LoVo (cell line): ENCODE measurements at regions not wholly inside any gene's neighbourhood (a gene's known extent, or its start where the extent isn't known, plus 50 kb on each side); places are given as distances from the start of the nearest gene placed in this dataset.
A peak's percentile ranks its signal among the peaks of the same experiment; 100 is the strongest.
"Not testable (repeated sequence)": the region's sequence is repeated elsewhere in the genome, so short reads cannot be mapped to it uniquely, and the experiment has no call there.

ENCODE experiments used
- DNase-seq: peaks from one replicate; pipeline ENCODE4 v3.0.0-alpha.2; 2016; ENCODE audit warnings: low spot score

DNA sequence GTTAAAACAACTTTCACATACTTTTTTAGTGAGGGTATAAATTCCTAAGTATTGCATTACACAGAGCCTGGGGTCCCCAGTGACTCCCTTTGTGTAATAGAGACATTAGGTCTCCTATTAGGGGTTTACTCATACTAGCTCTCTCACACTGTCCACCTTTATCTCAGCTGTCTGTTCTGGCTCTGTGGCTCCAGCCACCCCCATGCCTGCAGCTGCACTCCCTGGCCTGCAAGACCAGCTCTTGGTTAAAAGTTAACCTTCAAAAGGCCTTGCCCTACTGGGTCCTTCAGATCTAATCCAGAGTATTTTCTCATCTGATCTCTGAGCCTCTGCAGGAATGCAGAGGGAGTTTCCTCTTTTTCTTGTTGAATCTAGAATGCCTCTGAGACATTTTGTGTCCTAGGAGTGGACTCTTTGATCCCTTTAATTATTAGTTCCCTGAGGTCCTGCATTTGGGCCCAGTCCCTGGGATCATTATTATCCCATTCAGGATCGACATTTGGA, 280.9 kb downstream of the PYDC2 start:
- DNase-seq = not testable (repeated sequence)

DNA sequence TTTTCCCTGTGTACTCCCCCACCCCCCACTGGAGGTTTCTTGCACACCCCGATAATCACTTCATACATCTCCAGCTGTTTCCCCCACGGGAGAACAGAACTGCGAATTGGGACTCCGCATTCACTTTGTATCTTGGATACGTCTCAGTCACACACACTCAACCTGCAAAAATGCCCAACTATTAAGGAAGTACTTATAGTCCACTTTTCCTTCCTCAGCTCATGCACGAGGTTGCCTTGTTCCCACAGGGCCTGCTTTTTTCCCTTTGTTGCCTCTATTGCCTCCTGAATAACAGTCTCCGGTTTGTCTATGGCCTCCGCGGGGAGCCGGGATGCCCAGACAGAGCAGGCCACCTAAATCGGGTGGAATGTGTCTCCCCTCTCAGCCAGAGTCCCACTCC, 282.3 kb downstream of the PYDC2 start:
- DNase-seq = no peak

DNA sequence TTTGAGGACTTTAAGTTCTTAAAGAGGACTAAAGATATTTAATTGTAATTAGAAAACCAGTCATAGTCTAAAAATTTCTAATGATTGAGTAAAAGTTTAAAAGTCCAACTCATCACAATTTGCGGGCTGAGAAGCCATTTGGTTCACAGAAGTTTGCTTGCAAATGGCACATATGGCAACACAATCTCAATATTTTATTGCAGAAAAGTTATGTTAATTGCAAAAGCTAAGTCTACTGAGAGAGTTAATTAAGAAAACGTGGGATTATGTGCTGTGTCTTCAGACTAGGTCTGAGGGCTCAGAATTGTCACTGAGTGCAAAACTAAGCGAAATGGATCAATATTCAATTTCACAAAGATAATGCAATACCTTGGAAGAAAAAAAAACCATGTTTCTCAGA, 289.7 kb downstream of the PYDC2 start:
- no peak for DNase-seq

DNA sequence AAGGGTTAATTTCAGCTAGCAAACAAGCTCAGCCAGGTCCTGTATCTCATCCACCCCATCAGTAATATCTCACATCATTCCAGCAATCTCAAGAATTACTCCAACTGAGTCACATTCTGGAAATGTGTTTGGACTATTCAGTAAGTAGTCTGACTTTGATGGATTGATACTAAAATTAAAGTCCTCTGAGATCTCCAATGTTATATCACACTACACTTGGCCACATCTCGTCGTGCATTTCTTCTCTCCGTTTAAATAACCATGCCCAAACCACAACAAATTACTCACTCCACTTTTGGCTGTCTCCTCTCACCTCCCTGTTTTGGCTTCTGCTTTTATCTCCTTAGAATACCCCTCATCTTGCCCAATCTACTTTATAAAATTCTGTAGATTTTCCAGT, 292.2 kb downstream of the PYDC2 start:
- no peak for DNase-seq

DNA sequence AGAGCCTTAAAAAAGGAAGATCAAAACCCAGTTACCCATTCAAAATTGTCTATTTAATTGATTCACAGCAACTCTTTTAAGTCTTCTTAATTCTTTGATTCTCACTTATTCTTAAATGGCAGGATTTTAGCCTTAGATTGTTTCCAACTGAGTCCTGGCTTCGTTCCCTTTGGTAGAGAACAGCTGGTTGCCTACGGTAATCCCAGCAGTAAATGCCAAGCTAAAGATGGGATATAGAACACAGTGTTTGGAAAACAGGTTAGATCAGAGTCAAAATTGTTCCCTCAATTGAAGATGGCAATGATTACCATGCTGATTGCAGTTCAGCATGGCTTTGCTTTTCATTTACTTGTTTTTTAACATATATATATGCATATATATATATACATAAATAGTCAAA, 300.9 kb downstream of the PYDC2 start:
- no peak for DNase-seq

DNA sequence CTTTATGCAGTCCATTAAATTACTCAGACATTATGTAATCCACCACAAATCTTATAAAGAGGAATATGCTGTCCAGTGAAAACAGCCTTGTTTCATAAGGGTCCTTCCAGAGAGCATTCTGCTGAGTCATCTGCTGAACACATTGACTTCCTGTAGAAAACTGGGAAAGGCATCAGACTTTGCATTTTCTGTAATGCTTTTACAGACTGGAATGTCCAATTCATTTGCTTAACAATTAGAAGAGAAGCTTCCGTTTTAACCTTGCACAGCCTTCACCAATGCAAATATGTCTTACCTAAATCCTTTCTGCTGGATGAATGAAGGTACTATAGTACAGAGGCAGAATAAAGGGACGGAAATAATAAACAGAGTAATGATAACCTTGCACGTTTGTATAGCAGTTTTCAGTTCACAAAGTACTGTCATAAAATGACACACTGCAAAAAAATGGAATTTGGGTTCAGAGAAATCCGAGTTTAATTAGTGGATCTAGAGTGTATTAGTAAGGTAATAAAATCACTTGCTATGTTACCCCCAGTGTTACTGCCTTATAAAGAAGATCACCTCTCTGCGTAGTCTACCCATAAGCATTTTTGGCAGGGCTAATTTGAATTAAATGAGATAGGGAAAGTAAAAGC, 301.5 kb downstream of the PYDC2 start:
- peak; percentile 49 for DNase-seq

DNA sequence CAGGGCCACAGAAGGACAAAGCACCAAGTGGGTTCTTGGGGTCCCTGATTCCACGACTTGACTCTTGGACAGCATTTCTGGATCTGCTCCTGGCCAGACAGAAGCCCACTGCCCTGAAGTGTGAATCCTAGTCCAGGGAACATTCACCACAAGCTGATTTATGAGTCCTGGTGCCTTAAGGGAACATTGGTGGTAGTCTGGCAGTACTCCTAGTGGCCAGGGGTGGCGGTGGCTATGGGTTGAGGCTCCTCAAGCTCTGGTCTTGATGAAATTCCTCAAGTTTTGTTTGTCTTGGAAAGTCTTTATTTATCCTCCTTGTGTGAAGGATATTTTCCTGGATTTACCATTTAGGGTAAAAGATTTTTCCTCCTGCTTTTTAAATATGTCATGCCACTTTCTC, 307.5 kb downstream of the PYDC2 start:
- DNase-seq = no peak

DNA sequence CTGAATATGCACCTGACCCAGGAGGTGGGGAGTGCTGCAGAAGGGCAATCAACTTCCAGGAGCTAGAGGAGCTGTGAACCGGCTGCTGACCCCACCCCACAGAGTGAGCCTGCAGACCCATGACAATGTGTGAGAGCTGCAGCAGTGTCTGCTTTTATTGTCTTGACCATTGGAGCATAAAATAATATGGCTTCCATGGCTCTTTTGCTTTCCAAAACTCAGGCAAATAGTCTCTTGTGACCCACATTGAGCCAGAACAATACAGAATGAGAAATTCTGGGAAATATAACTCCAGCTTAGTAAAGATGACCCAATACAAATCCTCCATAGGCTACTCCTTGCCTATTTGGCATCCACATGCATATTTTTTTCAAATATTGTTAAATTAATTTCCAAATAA, 309.6 kb downstream of the PYDC2 start:
- DNase-seq = no peak

DNA sequence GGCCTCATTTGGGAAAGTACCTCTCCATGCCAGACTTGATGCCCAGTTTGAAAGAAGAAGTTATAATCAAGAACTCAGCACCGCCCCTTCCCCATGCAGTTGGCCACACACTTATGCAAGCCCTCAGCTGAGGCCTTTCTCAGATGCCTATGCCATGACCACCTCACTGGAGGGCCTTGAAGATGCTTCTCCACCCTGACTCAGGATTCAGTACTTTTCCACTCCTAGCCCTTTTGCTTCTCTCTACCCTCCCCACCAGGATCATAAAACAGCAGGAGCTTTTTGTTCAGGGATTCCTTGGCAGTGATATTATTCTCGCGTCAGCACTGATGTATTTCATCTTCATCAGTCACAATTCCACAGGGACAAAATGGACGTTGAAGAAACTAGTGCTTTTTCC, 313.5 kb downstream of the PYDC2 start:
- DNase-seq = peak; percentile 69

DNA sequence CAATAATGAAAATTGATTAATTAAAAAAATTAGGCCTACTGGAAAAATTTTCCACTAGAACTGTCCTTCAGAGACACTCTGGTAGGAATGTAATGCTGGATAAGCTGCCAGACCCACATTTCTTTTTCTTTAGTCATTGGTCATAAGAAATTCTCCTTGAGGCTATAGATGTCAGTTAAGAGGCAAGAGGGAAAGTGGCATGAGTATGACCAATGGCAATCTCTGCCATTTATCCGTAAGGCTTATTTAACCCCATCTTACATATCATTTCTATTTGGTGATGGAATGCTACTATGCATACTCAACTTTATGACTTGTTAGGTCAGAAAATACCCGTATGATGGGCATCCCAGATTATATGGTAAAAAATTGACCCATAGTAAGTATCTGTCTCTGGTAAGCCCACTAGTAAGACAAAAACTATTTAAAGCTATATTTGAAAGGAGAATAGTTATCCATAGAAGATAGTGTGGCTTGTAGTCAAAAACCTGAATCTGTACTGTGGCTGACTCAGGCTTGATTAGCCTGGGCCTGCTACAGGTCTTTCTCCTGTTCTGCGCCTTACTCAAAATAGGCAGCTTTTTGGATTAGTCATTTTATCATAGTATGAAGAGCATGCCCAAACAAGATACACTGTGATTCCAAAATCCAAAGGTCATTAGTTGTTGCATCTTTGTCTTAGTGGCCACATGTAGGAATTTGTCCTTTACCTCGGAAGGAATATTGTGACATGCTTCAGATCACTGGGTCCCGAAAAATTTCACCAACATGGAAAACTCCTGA, 314.7 kb downstream of the PYDC2 start:
- peak; percentile 43 for DNase-seq

DNA sequence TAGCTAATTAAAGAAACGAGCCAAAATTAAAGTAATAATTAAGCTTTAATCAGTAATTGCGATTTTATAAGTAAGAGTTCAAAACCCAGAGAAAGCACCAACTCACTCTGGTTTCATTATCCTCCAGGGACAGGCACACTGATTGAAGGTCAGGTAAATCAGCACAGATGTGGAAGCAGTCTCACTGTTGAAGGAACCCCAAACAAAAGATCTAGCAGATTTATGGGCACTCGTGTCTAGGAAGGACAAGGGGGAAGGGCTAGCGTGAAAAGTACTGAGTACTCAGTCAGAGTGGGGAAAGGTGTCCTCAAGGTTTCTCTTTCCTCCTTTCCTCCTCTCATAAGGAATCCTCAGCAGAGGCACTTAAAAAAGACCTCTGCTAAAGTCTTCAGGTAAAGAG, 320.1 kb downstream of the PYDC2 start:
- DNase-seq = no peak

DNA sequence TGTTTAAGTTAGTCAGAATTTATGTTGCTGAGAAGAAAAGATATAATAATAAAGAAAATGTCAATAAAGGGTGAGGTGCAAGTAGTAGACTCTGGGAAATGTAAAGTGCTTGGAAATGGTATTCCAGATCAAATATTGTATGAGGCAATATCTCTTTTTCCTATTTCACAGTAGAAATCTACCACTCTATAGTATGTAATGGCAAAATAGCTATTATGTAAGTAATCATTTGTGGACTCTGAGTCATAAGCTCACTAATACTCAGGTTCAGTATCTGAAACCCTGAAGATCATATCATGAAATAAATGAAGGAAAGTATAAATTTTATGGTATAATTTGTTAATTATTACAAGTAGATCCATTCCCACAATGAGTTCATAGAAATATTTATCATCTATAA, 322.1 kb downstream of the PYDC2 start:
- DNase-seq = no peak

DNA sequence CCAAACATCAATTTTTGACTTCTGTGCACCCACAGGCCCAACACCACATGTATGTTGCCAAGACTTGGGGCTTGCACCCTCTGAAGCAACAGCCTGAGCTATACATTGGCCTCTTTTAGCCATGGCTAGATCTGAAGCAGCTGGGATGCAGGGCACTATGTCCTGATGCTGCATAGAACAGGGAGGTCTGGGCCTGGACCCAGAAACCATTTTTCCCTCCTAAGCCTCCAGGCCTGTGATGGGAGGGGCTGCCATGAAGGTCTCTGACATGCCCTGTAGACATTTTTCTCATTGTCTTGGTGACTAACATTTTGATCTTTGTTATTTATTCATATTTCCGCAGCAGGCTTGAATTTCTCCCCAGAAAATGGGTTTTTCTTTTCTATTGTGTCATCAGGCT, 330.0 kb downstream of the PYDC2 start:
- DNase-seq = no peak

DNA sequence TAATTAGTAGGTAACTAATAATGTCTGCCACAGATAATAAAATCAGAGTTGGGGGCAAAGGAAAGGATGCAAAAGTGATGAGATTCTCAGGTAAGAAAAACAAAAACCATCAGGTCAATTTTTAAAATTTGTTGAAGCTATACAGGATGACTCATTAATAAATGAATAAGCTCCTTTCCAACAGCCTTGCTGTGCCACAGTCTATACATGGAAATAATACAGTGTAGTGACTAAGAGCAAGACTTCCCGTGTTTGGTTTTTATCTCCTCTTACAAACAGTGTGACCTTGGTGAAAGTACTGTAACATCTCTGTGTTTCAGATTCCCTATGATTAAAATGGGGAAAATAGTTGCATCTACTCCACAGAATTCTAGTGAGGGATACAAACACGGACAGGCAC, 331.6 kb downstream of the PYDC2 start:
- no peak for DNase-seq

DNA sequence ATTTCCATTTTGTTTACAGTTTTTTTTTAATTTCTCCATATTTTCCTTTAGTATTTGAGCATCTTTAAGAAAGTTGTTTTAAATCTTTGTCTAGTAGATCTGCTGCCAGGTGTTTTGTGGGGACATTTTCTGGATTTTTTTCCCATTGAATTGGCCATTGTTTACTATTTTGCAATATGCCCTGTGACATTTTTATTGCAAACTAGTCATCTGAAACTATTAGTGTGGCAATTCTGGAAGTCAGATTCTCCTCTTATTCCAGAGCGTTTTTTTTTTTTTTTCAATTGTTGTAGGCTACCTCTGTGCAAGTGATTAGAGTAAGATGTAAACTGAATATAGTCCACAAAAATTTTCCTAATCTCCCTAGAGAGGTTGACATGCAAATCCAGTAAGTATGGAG, 334.2 kb downstream of the PYDC2 start:
- DNase-seq = no peak

DNA sequence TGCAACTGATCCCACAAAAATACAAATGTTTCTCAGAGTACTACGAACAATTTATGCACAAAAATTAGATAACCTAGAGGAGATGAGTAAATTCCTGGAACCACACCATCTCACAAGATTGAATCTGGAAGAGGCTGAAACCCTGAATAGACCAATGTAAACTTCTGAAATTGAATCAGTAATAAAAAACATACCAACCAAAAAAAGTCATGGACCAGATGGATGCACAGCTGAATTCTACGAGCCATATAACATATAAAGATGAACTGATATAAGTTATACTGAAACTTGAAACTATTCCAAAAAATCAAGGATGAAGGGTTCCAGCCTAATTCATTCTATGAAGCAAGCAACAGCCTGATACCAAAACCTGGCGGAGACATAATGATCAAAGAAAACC, 336.3 kb downstream of the PYDC2 start:
- DNase-seq = no peak

DNA sequence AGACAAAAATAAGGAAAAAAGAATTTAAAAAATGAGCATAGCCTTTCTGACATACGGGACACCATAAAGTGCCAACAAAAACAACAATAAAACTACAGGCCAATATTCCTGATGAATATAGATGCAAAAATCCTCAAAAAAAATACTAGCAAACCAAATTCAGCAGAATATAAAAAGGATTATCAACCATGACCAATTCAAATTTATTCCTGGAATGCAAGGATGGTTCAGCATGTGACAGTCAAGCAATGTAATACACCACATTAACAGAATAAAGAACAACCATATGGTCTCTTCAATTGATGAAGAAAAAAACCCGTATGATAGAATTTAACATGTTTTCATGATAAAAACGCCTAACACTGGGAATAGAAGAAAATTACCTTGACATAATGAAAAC, 341.7 kb downstream of the PYDC2 start:
- DNase-seq = no peak

DNA sequence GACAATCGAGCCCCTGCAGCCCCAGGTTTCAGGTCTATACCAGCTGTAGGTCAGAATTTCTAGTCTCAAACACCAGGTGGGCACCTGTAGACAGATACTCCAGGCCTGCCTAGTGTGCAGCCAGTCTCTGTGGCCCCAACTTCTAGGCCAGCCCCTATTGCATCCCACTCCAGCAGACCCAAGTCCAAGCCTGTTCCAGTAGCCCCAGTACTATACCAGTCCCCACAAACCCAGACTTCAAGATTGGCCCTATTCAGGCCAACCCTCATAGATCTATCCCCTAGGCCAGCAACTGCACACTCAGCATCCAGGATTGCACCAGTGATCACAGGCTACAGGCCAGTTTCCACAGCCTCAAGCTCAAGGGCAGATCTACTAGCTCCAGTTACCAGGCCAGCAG, 344.0 kb downstream of the PYDC2 start:
- no peak for DNase-seq

DNA sequence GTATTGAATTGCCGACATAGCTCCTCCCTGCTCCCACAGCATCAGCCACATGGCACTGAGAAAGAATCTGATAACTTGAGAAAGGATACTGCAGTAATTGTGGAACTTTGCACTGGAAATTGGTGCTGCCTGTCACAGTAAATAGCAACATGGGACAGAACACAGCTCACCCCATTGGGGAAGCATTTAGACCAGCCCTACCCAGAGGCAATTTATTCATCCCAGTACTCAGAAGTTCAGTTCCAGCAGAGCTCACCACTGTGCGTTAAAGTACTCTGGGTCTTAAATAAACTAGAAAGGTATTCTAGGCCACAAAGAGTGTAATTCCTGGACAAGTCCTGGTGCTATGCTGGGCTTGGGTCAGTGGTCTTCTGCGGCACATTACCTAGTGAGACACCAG, 347.1 kb downstream of the PYDC2 start:
- DNase-seq = no peak

DNA sequence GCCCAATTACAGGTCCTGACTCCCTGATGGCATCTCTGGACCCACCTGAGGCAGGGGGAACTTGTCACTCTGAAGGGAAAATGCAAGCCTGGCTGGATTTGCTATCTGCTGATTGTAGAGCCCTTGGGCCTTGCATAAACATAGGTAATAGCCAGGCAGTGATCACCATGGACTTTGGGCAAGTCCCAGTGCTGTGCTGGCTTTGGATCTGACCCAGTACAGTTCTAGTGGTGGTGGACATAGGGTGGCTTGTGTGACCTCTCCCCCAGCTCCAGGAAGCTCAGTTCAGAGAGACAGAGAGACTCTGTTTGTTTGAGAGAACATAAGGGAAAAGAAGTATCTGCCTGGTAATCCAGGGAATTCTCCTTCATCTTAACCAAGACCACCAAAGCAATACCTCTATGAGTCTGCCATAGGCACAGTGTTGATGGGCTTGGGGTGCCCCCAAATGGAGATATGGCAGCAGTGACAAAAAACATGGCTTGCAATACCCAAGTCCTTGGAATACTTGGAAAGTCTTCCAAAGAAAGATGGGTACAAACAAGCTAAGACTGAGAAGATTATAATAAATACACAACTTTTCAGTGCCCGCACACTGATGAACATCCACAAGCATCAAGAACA, 348.5 kb downstream of the PYDC2 start:
- DNase-seq = no peak

DNA sequence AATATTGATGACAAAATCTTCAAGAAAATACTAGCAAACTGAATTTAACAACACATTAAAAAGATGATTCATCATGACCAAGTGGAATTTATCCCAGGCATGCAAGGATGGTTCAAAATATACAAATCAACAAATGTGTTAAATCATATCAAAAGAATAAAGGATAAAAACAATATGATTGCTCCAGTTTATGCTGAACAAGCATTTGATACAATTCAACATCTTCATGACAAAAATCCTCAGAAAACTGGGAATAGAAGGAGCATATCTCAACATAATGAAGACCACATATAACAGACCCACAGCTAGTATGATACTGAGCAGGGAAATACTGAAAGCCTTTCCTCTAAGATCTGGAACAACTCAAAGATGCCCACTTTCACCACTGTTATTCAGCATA, 352.3 kb downstream of the PYDC2 start:
- no peak for DNase-seq

DNA sequence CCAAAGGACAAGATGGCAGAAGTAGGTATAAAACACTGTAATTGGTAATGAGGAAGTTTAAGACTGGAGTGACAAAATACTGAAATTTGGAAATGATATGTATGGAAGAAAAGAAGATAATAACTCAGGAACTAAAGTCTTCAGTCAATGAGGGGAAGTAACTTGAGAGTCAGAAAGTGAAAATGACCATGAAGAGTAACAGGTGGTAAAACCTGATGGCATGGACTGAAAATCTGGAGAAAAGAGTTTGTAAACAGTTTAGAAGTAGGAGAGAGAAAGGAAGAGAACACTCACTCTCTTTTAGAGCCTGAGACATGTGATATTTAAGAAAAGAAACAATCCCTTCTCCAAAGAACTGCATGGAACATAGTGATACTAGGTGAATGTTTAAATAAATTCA, 387.9 kb downstream of the PYDC2 start:
- no peak for DNase-seq

DNA sequence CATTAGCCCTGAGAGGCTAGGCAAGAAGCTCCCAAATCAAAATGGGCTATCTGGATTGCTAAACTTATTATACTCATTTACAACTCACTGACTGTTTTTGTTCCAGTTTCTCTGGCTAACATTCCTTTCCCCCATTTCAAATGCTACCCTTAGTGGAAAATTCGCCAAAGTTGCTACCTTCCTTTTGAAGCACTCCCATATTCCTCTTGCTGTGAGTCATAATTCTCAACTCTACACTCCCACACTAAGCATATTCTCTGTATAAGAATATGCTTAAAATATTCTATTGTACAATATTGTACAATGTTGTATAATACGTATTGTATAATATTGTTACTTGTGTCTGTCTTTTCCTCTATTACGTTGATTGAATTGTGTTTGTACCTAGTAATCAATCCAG, 398.6 kb downstream of the PYDC2 start:
- DNase-seq = no peak
